ENCODE measurements at regions not wholly inside any gene's neighbourhood (a gene's known extent, or its start where the extent isn't known, plus 50 kb on each side); places are given as distances from the start of the nearest gene placed in this dataset.

GRCh38 chr20:48270885-48271284, 485.6 kb upstream of the SULF2 start:
- TF ChIP-seq CTCF (IDR thresholded peaks at IDR 0.05; ENCODE audit: insufficient read depth, low read length) (no peak), POLR2AphosphoS5 (IDR thresholded peaks at IDR 0.05; ENCODE audit: low read depth) (no peak)
